Karpas-422 (cell line): ENCODE measurements at regions not wholly inside any gene's neighbourhood (a gene's known extent, or its start where the extent isn't known, plus 50 kb on each side); places are given as distances from the start of the nearest gene placed in this dataset.

Experiments used
- DNase-seq: peaks from one replicate; pipeline ENCODE4 v3.0.0-alpha.2; 2015
- H2AFZ ChIP-seq: fragments of 200-600 bp; sonication (generic); 2 replicates; pipeline ENCODE4 v1.6.1; 2014; ENCODE audit warnings: antibody characterized with exemption, low read length, mixed read lengths
- H3K27ac ChIP-seq: fragments of 200-600 bp; sonication (generic); 2 replicates; pipeline ENCODE4 v1.5.1; 2014; ENCODE audit warnings: mild to moderate bottlenecking, low read length, moderate library complexity
- H3K27me3 ChIP-seq: fragments of 200-600 bp; sonication (generic); 2 replicates; pipeline ENCODE4 v1.6.1; 2014; ENCODE audit warnings: low read length, mixed read lengths
- H3K36me3 ChIP-seq: fragments of 200-600 bp; sonication (generic); 2 replicates; pipeline ENCODE4 v1.6.1; 2014; ENCODE audit warnings: low read length, mixed read lengths; ENCODE audit not compliant: insufficient read depth
- H3K4me1 ChIP-seq: fragments of 200-600 bp; sonication (generic); 2 replicates; pipeline ENCODE4 v1.6.1; 2014; ENCODE audit warnings: mild to moderate bottlenecking, low read length, mixed read lengths
- H3K4me2 ChIP-seq: fragments of 200-600 bp; sonication (generic); 2 replicates; pipeline ENCODE4 v1.6.1; 2014; ENCODE audit warnings: low read length, low read depth, mild to moderate bottlenecking; ENCODE audit not compliant: poor library complexity, severe bottlenecking
- H3K4me3 ChIP-seq: fragments of 200-600 bp; sonication (generic); 2 replicates; pipeline ENCODE4 v1.5.1; 2014; ENCODE audit warnings: mild to moderate bottlenecking, antibody characterized with exemption, low read length, mixed read lengths
- H3K79me2 ChIP-seq: fragments of 200-600 bp; sonication (generic); 2 replicates; pipeline ENCODE4 v1.6.1; 2014; ENCODE audit warnings: mild to moderate bottlenecking, low read length, mixed read lengths
- H3K9ac ChIP-seq: fragments of 200-600 bp; sonication (generic); 2 replicates; pipeline ENCODE4 v1.6.0; 2014; ENCODE audit warnings: low read length
- H3K9me2 ChIP-seq: fragments of 200-600 bp; sonication (generic), shearing (Covaris generic); replicated peaks from 2 replicates; pipeline ENCODE4 v1.6.0; 2014; ENCODE audit warnings: mild to moderate bottlenecking, low read length, moderate library complexity; ENCODE audit not compliant: insufficient read depth
- H3K9me3 ChIP-seq: fragments of 300-700, 200-600 bp; sonication (generic); 2 replicates; pipeline ENCODE4 v1.6.1; 2014; ENCODE audit warnings: low read length, mixed read lengths
- H4K20me1 ChIP-seq: fragments of 200-600 bp; sonication (generic); 2 replicates; pipeline ENCODE4 v1.6.1; 2014; ENCODE audit warnings: mild to moderate bottlenecking, antibody characterized with exemption, low read length, low read depth; ENCODE audit not compliant: insufficient read depth

DNA sequence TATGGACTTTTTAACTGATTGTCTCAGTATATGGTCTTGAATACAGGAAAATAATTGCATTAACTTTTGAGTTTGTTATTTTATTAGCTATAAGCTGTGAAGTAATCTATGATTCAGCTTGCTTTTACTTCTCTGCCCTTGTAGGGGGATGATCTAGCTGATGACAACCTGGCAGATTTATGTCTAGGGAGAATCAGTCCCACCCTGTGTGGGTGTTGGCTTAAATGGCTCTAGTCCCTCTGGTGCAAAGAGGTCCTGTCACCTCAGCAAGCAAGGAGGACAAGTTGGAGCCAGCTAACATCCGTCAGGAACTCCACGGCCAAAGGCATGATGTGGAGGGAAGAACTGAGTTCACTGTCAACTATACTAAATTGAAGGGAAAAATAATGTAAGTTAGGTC is 495.3 kb downstream of the BMP2 start:
- no peak overlapping the region for H2AFZ ChIP-seq
- H3K36me3 ChIP-seq: no peaks in the 10 kb centered on the region
- H3K4me3 ChIP-seq: no peak overlapping the region
- no peak overlapping the region for H3K4me2 ChIP-seq
- no peaks in the 10 kb centered on the region for H3K27me3 ChIP-seq
- H3K27ac ChIP-seq: no peak overlapping the region
- H3K79me2 ChIP-seq: no peaks in the 10 kb centered on the region
- H3K9me2 ChIP-seq: no peaks in the 10 kb centered on the region
- no peaks in the 10 kb centered on the region for H4K20me1 ChIP-seq
- DNase-seq: no peak
- H3K9me3 ChIP-seq: no peaks in the 10 kb centered on the region
- H3K4me1 ChIP-seq: no peaks in the 10 kb centered on the region
- H3K9ac ChIP-seq: no peak overlapping the region

DNA sequence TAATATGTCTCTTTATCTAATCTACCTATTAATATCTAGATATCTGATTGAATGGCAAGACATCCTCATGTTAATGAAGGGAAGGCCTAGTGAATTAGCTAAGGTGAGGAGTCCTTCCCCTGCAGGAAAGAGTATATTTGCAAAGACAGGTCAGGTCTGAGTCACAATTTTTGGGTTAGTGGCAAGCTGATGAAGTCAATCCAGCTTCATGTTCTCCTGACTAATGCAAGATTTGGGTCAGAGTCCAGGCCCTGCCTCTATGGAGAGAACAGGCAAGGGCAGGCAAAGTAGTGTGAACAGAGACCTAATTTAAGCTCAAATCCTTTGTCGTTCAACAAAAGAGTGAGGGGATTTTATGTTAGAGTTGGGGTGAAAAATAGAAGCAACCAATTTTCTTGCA is 496.7 kb downstream of the BMP2 start:
- no peak overlapping the region for H3K9ac ChIP-seq

DNA sequence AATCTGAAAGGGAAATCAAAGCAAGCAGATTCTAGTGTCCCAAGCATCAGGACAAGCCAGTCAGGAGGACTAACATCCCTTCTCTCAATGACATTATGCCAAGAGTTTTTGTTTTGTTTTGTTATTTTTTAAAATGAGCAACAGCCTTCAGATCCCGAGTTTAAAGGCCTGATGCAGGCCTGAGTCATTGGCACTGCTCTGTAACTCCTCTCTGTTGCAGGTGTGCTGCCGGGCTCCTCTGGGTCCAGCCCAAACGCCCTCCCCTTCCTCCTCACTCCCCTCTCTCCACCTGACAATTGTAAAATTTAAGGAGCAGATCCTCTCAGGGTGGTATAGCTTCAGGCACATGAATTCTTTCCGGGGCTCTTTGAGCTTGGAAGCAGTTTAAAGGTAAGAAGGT is 502.0 kb downstream of the BMP2 start:
- no peaks in the 10 kb centered on the region for H3K36me3 ChIP-seq
- no peak for DNase-seq
- H4K20me1 ChIP-seq: no peaks in the 10 kb centered on the region
- H3K9ac ChIP-seq: no peak overlapping the region
- no peak overlapping the region for H3K4me2 ChIP-seq
- H3K4me1 ChIP-seq: no peaks in the 10 kb centered on the region
- no peak overlapping the region for H2AFZ ChIP-seq
- H3K27me3 ChIP-seq: no peaks in the 10 kb centered on the region
- H3K9me3 ChIP-seq: 0 out of 2 replicates have a peak, but pooled peaks cover 4% of the 10 kb centered on the region
- no peak overlapping the region for H3K4me3 ChIP-seq
- H3K9me2 ChIP-seq: no peaks in the 10 kb centered on the region
- H3K27ac ChIP-seq: no peak overlapping the region
- no peaks in the 10 kb centered on the region for H3K79me2 ChIP-seq

More for the DNA sequence above, 496.7 kb downstream of the BMP2 start:
- H3K27ac ChIP-seq: no peak overlapping the region
- no peaks in the 10 kb centered on the region for H4K20me1 ChIP-seq
- H3K4me1 ChIP-seq: no peaks in the 10 kb centered on the region
- no peaks in the 10 kb centered on the region for H3K9me2 ChIP-seq
- no peaks in the 10 kb centered on the region for H3K9me3 ChIP-seq
- H3K36me3 ChIP-seq: no peaks in the 10 kb centered on the region
- no peak overlapping the region for H3K4me3 ChIP-seq
- no peak overlapping the region for H2AFZ ChIP-seq
- H3K79me2 ChIP-seq: no peaks in the 10 kb centered on the region
- no peaks in the 10 kb centered on the region for H3K27me3 ChIP-seq
- no peak overlapping the region for H3K4me2 ChIP-seq
- DNase-seq: no peak

DNA sequence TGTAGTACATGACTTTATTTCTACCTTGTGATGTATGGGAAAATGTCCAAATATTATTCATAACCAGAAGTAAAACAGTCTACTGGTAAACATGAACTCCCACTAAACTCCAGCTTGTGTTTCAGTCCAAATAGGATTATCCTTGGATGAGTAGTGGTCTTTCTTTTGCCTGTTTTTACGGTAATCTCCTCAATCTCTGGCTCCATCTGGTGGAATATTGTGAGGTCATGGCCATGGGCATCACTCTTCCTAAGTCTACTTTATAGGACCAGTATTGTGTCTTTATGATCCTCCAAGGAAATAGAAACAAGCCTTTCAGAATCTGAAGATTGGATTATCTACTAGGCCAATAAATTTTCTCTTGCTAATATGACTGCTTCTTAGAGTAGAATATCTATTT is 505.0 kb downstream of the BMP2 start:
- no peak overlapping the region for H3K4me3 ChIP-seq
- no peak overlapping the region for H3K27ac ChIP-seq
- no peaks in the 10 kb centered on the region for H4K20me1 ChIP-seq
- H3K79me2 ChIP-seq: no peaks in the 10 kb centered on the region
- H3K27me3 ChIP-seq: no peaks in the 10 kb centered on the region
- peaks cover 7% of the 10 kb centered on the region; the same call in 1 of the 2 replicates for H3K9me3 ChIP-seq
- DNase-seq: no peak
- H3K9ac ChIP-seq: no peak overlapping the region
- no peak overlapping the region for H2AFZ ChIP-seq
- no peak overlapping the region for H3K4me2 ChIP-seq
- H3K4me1 ChIP-seq: no peaks in the 10 kb centered on the region
- no peaks in the 10 kb centered on the region for H3K36me3 ChIP-seq
- no peaks in the 10 kb centered on the region for H3K9me2 ChIP-seq

DNA sequence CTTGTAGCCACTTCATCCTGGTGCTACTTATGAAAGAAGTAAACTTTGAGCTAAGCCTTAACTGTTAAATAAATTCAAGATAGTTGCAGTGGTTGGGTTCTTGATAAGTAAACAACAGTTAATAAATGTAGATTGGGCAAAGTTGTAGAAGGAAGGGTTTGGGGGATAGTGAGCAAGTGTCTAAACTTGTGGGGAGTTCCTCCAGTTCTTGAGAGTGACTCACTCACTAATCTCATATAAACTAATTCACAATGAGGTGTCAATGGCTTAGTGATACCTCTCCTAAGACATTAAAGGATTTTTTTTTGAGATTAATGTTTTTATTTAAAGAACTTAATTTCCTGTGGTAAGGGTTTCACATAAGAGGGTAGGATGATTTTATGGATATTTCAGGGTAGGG is 507.4 kb downstream of the BMP2 start:
- no peak overlapping the region for H3K4me3 ChIP-seq
- H3K27me3 ChIP-seq: no peaks in the 10 kb centered on the region
- H3K9me3 ChIP-seq: peaks cover 14% of the 10 kb centered on the region; the same call in 1 of the 2 replicates
- H3K36me3 ChIP-seq: no peaks in the 10 kb centered on the region
- DNase-seq: no peak
- H3K27ac ChIP-seq: no peak overlapping the region
- H2AFZ ChIP-seq: no peak overlapping the region
- no peaks in the 10 kb centered on the region for H4K20me1 ChIP-seq
- H3K9me2 ChIP-seq: no peaks in the 10 kb centered on the region
- no peak overlapping the region for H3K4me2 ChIP-seq
- H3K4me1 ChIP-seq: no peaks in the 10 kb centered on the region
- H3K79me2 ChIP-seq: no peaks in the 10 kb centered on the region
- H3K9ac ChIP-seq: no peak overlapping the region

DNA sequence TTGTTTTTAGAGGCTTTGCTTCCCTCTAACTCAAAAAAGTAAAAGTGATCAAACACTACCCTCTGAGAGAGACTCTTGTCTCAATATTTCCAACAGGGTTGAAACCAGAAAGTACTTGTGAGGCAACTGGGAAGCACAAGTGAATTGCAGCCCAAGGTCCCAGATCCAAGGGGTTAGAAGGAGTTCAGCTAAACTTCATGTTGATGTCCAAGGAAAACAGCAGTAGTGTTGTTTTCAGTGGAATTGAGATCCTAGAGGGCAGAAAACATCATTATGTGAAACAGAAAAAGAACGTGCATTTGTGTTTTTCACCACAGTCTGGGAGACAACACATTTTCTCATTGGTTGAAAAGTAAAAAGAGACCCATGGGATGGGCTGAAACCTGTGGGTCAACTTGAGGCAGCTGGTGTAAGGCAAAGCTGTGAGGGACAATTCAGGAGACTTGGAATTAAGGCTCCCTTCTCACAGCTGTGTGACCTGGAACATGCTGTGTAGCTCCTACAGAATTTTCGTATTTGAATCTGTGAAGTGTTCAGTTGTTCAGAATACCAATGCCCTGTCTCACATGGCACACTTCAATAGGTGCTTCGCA is 508.3 kb downstream of the BMP2 start:
- H4K20me1 ChIP-seq: no peaks in the 10 kb centered on the region
- H2AFZ ChIP-seq: no peak overlapping the region
- H3K9me2 ChIP-seq: no peaks in the 10 kb centered on the region
- H3K9ac ChIP-seq: no peak overlapping the region
- H3K4me2 ChIP-seq: no peak overlapping the region
- no peaks in the 10 kb centered on the region for H3K79me2 ChIP-seq
- H3K4me3 ChIP-seq: no peak overlapping the region
- H3K36me3 ChIP-seq: no peaks in the 10 kb centered on the region
- no peaks in the 10 kb centered on the region for H3K4me1 ChIP-seq
- no peak overlapping the region for H3K27ac ChIP-seq
- DNase-seq: no peak
- no peaks in the 10 kb centered on the region for H3K27me3 ChIP-seq
- peaks cover 14% of the 10 kb centered on the region; the same call in 1 of the 2 replicates for H3K9me3 ChIP-seq

DNA sequence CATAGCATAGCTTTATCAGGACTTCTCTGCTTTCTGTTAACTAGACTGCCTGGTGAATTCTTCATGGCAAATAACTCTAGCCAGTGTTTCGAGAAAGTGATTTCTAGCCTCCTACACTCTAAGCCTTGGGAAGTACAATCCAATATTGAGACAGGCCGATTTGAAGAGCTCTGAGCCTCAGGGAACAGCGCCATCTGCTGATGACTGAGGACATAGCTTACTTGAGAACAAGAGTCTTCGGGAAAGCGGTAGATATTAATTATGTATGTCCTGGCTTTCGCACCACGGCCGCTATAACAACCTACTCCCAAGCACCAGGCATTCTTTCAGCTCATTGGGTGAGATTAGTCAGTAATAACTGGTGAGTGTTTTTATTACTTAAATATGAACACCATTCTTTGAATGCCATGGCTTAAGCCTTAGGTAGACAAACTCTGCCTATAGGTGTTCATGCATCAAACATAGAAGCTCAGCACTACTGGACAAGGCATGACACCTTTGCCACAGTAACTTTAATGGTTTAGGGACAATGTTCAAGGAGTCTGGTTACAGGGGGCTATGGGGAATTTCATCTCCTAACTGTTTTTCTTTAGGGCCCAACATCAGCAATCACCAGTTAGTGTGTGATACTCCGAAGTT is 518.6 kb downstream of the BMP2 start:
- Histone ChIP-seq H3K79me2 (no peaks in the 10 kb centered on the region), H2AFZ (no peak overlapping the region), H4K20me1 (no peaks in the 10 kb centered on the region), H3K4me3 (no peak overlapping the region), H3K9me2 (no peaks in the 10 kb centered on the region), H3K9ac (no peak overlapping the region), H3K4me2 (no peak overlapping the region), H3K27ac (no peak overlapping the region), H3K9me3 (no peaks in the 10 kb centered on the region), H3K36me3 (no peaks in the 10 kb centered on the region), H3K4me1 (no peaks in the 10 kb centered on the region), H3K27me3 (no peaks in the 10 kb centered on the region)
- DNase-seq: peak; percentile 85

DNA sequence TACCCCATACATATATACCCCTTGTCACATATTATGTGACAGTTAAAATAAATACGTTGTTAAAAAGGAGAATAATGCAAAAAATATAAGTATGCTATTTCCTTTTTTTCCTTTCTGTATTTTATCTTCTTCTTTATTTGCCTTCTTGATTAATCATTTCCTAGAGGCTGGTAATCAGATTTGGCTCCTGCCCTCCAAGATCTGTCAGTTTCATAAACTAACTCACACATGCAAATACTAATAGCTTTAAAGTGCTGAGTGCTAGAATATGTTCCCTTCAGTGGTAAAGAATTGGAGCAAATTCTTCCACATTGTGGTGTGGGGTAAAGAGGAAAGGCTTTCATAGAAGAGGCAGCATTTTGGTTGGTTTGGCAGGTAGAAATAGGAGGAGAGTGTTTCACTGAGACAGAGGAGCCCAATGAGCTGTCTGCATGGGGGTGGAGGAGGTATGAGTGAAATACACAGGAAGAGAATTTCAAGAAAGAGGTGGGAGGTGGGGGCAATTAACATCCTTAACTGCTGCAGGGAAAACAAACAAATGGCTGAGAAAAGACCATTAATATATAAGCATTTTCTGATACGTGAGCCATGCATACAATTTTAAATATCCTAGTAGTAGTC is 523.9 kb downstream of the BMP2 start:
- no peaks in the 10 kb centered on the region for H3K27me3 ChIP-seq
- no peak for DNase-seq
- H3K4me3 ChIP-seq: no peak overlapping the region
- no peaks in the 10 kb centered on the region for H3K79me2 ChIP-seq
- no peaks in the 10 kb centered on the region for H3K36me3 ChIP-seq
- H3K4me1 ChIP-seq: no peaks in the 10 kb centered on the region
- no peak overlapping the region for H3K9ac ChIP-seq
- H4K20me1 ChIP-seq: no peaks in the 10 kb centered on the region
- no peak overlapping the region for H3K4me2 ChIP-seq
- H3K9me2 ChIP-seq: no peaks in the 10 kb centered on the region; the same call in 1 of the 2 replicates
- H2AFZ ChIP-seq: no peak overlapping the region
- H3K9me3 ChIP-seq: no peaks in the 10 kb centered on the region
- H3K27ac ChIP-seq: no peak overlapping the region
